ENCODE measurements at regions not wholly inside any gene's neighbourhood (a gene's known extent, or its start where the extent isn't known, plus 50 kb on each side); places are given as distances from the start of the nearest gene placed in this dataset.
"Not testable (repeated sequence)": the region's sequence is repeated elsewhere in the genome, so short reads cannot be mapped to it uniquely, and the experiment has no call there.

DNA sequence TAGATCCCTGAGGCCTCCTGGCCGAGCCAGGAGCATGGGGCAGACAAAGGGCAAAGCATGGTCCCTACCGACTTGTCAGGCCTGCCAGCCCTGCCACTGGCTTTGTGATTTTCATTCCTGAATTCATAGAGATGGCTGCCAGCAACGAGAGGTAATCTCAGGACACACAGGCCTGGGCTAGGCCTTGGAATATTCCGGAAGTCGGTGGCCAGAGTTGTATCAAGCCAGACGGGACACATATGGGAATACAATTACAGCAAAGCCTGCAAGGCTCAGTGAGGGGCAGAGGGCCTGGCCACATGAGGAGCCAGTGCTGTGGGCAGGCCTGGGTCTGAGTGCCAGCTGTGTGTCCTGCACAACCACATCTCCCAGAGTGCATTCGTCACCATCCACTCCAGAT is 72.4 kb upstream of the PLGLB2 start:
- intact Hi-C loops (cut with micrococcal nuclease; ENCODE audit: unreplicated experiment); H3K4me1 ChIP-seq; H3K9me3 ChIP-seq; BruUV-seq (replicated peaks); H3K4me1 Mint-ChIP-seq (ENCODE audit: low read depth, unreplicated experiment); H3K36me3 Mint-ChIP-seq (ENCODE audit: insufficient read depth, unreplicated experiment); H3K36me3 ChIP-seq (ENCODE audit: control insufficient read depth, insufficient read depth, low read length); H3K4me3 Mint-ChIP-seq (ENCODE audit: unreplicated experiment); H3K27me3 Mint-ChIP-seq (ENCODE audit: insufficient read depth, unreplicated experiment); H3K27me3 ChIP-seq (replicated peaks; ENCODE audit: control insufficient read depth, insufficient read depth, low read length); H3K27ac Mint-ChIP-seq (ENCODE audit: unreplicated experiment); POLR2A ChIA-PET; CTCF ChIA-PET; DNase-seq; H3K4me3 ChIP-seq (ENCODE audit: low read depth, low read length); H3K9me3 Mint-ChIP-seq (ENCODE audit: unreplicated experiment): not testable (repeated sequence)

DNA sequence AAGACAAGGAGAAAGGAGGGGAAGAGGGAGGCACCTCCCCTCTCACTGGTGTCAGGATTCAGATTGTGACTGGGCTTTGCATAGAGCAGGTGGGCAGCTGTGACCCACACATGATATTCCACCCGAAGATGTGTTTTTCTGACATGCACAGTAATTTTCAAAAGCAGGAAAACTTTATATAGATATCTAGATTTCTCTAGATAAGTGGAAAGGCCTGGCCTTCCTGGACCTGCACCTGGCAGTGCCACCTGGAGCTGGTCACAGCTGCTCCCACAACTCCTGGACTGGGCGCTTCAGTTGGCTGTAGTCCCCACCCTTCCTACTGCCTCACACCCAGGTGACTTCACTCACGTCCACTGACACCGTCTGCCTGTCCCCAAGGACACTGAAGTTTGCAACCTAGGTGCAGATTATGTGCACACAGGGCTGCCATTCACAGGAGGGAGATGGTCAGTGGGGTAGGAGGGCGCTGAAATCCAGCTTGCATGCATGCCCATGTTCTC is 70.4 kb upstream of the PLGLB2 start:
- POLR2A ChIA-PET; BruUV-seq (replicated peaks); intact Hi-C loops (cut with micrococcal nuclease; ENCODE audit: unreplicated experiment): not testable (repeated sequence)

DNA sequence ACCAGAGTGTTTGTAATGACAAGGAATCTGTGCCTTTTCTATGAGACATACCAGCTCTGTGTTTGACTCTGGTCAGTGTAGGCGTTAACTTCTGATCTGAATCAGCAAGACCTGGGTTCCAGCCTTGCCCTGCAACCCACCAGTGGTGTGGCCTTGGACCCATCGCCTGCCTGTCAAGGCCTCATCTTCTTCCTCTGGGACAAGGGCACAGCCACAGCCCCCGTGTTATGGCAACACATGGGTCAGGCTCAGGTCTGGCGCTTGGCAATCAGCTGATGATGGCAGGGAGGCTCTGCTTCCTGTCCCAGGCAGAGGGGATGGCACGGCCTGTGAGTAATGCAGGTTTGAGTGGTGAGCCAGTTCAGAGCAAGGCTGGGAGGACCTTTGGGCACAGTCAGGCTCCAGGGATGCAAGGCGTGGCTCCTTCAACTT is 69.1 kb upstream of the PLGLB2 start:
- H3K4me3 Mint-ChIP-seq (ENCODE audit: unreplicated experiment); DNase-seq; H3K4me3 ChIP-seq (ENCODE audit: low read depth, low read length); H3K27ac Mint-ChIP-seq (ENCODE audit: unreplicated experiment); H3K27me3 ChIP-seq (replicated peaks; ENCODE audit: control insufficient read depth, insufficient read depth, low read length); intact Hi-C loops (cut with micrococcal nuclease; ENCODE audit: unreplicated experiment); H3K4me1 ChIP-seq; H3K4me1 Mint-ChIP-seq (ENCODE audit: low read depth, unreplicated experiment); H3K36me3 ChIP-seq (ENCODE audit: control insufficient read depth, insufficient read depth, low read length); H3K9me3 ChIP-seq; BruUV-seq (replicated peaks); H3K36me3 Mint-ChIP-seq (ENCODE audit: insufficient read depth, unreplicated experiment); CTCF ChIA-PET; H3K9me3 Mint-ChIP-seq (ENCODE audit: unreplicated experiment); POLR2A ChIA-PET; H3K27me3 Mint-ChIP-seq (ENCODE audit: insufficient read depth, unreplicated experiment): not testable (repeated sequence)

More for the DNA sequence above, 70.4 kb upstream of the PLGLB2 start:
- H3K27ac Mint-ChIP-seq (ENCODE audit: unreplicated experiment); H3K36me3 Mint-ChIP-seq (ENCODE audit: insufficient read depth, unreplicated experiment); H3K9me3 ChIP-seq; H3K4me3 Mint-ChIP-seq (ENCODE audit: unreplicated experiment); H3K9me3 Mint-ChIP-seq (ENCODE audit: unreplicated experiment); H3K4me1 ChIP-seq; H3K36me3 ChIP-seq (ENCODE audit: control insufficient read depth, insufficient read depth, low read length); DNase-seq; H3K27me3 ChIP-seq (replicated peaks; ENCODE audit: control insufficient read depth, insufficient read depth, low read length); H3K4me3 ChIP-seq (ENCODE audit: low read depth, low read length); CTCF ChIA-PET; H3K4me1 Mint-ChIP-seq (ENCODE audit: low read depth, unreplicated experiment); H3K27me3 Mint-ChIP-seq (ENCODE audit: insufficient read depth, unreplicated experiment): not testable (repeated sequence)

DNA sequence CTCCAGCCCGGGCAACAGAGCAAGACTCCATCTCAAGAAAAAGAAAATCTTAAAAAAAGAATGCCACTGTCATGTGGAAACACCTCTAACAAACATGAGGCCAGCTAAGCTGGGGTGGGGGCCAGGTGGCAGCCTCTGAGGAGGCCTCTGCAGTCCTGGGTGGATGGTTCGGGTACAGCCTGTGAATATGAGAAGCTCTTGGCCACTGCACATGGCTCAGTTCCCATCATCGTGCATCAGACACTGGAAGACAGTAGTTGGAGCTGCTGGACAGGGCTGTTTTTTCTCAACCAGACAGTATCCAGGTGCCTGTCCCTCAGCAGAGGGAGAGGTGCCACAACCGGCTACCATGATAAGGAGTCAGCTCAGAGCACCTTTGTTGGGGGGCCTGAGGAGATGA is 67.9 kb upstream of the PLGLB2 start:
- H3K36me3 Mint-ChIP-seq (ENCODE audit: insufficient read depth, unreplicated experiment); BruUV-seq (replicated peaks); H3K4me3 ChIP-seq (ENCODE audit: low read depth, low read length); H3K27ac Mint-ChIP-seq (ENCODE audit: unreplicated experiment); H3K27me3 Mint-ChIP-seq (ENCODE audit: insufficient read depth, unreplicated experiment); H3K9me3 Mint-ChIP-seq (ENCODE audit: unreplicated experiment); H3K4me3 Mint-ChIP-seq (ENCODE audit: unreplicated experiment); H3K4me1 ChIP-seq; intact Hi-C loops (cut with micrococcal nuclease; ENCODE audit: unreplicated experiment); POLR2A ChIA-PET; H3K4me1 Mint-ChIP-seq (ENCODE audit: low read depth, unreplicated experiment); H3K36me3 ChIP-seq (ENCODE audit: control insufficient read depth, insufficient read depth, low read length); CTCF ChIA-PET; H3K27me3 ChIP-seq (replicated peaks; ENCODE audit: control insufficient read depth, insufficient read depth, low read length); H3K9me3 ChIP-seq; DNase-seq: not testable (repeated sequence)

DNA sequence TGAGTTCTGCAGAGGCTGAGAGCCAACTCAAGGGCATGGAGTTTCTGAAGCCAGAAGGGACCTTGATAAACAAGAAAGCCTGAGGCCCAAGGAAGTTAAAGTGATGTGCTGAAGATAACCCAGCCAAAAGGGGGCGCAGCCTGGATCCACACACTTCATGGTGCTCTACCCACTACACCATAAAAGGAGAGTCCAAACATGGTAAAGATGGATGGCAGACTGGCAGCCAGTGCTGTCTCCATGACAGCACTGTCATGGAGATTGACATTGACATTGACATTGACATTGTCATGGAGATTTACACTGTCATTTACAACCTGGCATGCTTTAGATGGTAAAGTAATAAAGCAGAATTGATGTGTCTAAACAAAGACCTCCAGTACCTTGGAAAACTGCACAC is 67.2 kb upstream of the PLGLB2 start:
- H3K27me3 Mint-ChIP-seq (ENCODE audit: insufficient read depth, unreplicated experiment); H3K4me3 Mint-ChIP-seq (ENCODE audit: unreplicated experiment); H3K27me3 ChIP-seq (replicated peaks; ENCODE audit: control insufficient read depth, insufficient read depth, low read length); DNase-seq; H3K36me3 Mint-ChIP-seq (ENCODE audit: insufficient read depth, unreplicated experiment); H3K36me3 ChIP-seq (ENCODE audit: control insufficient read depth, insufficient read depth, low read length); H3K9me3 Mint-ChIP-seq (ENCODE audit: unreplicated experiment); H3K27ac Mint-ChIP-seq (ENCODE audit: unreplicated experiment); BruUV-seq (replicated peaks); H3K4me1 ChIP-seq; H3K9me3 ChIP-seq; CTCF ChIA-PET; POLR2A ChIA-PET; H3K4me3 ChIP-seq (ENCODE audit: low read depth, low read length); intact Hi-C loops (cut with micrococcal nuclease; ENCODE audit: unreplicated experiment); H3K4me1 Mint-ChIP-seq (ENCODE audit: low read depth, unreplicated experiment): not testable (repeated sequence)

DNA sequence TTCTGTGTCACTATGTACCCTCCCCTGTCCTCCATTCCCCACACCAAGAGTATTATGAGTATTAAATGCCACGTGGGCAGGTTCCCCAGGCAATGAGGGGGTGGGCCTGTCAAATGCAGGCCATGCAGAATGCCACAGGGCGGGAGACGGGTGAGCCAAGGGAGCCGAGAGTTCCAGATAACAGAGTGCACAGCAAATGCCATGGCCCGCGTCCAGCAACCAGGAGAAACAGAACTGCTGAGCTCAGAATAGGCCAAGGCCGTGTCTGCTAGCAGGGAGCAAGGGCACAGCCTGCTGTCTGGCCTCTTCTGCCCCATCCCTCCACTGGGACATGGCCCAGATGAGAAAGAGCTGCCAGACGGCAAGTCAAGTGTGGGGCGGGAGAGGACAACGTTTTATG is 64.4 kb upstream of the PLGLB2 start:
- H3K36me3 Mint-ChIP-seq (ENCODE audit: insufficient read depth, unreplicated experiment); H3K4me1 ChIP-seq; H3K27ac Mint-ChIP-seq (ENCODE audit: unreplicated experiment); H3K9me3 ChIP-seq; H3K27me3 Mint-ChIP-seq (ENCODE audit: insufficient read depth, unreplicated experiment); POLR2A ChIA-PET; H3K4me1 Mint-ChIP-seq (ENCODE audit: low read depth, unreplicated experiment); H3K9me3 Mint-ChIP-seq (ENCODE audit: unreplicated experiment); DNase-seq; CTCF ChIA-PET; BruUV-seq (replicated peaks); intact Hi-C loops (cut with micrococcal nuclease; ENCODE audit: unreplicated experiment); H3K4me3 ChIP-seq (ENCODE audit: low read depth, low read length); H3K4me3 Mint-ChIP-seq (ENCODE audit: unreplicated experiment); H3K36me3 ChIP-seq (ENCODE audit: control insufficient read depth, insufficient read depth, low read length); H3K27me3 ChIP-seq (replicated peaks; ENCODE audit: control insufficient read depth, insufficient read depth, low read length): not testable (repeated sequence)

DNA sequence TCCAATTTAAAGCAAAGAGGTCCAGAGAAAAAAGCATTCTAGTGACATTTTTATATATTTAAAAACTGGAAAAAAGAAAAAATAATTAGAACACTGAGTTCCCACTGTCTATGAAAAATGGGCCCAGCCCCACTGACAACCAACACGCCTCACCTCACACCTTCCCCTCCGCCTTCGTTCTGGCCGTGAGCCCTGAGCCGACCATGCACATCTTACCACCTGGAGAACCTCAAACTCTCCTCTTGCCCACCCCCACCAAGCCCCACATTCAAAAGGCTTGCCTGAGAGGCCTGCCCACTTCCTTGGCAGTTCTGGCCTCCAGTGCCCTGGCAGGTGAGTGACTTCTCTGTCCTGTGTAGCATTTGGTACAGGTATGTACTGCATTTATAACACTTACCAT is 63.9 kb upstream of the PLGLB2 start:
- H3K4me3 ChIP-seq (ENCODE audit: low read depth, low read length); H3K4me3 Mint-ChIP-seq (ENCODE audit: unreplicated experiment); H3K9me3 ChIP-seq; H3K27me3 Mint-ChIP-seq (ENCODE audit: insufficient read depth, unreplicated experiment); CTCF ChIA-PET; BruUV-seq (replicated peaks); H3K36me3 Mint-ChIP-seq (ENCODE audit: insufficient read depth, unreplicated experiment); DNase-seq; H3K4me1 Mint-ChIP-seq (ENCODE audit: low read depth, unreplicated experiment); intact Hi-C loops (cut with micrococcal nuclease; ENCODE audit: unreplicated experiment); H3K36me3 ChIP-seq (ENCODE audit: control insufficient read depth, insufficient read depth, low read length); POLR2A ChIA-PET; H3K27me3 ChIP-seq (replicated peaks; ENCODE audit: control insufficient read depth, insufficient read depth, low read length); H3K9me3 Mint-ChIP-seq (ENCODE audit: unreplicated experiment); H3K4me1 ChIP-seq; H3K27ac Mint-ChIP-seq (ENCODE audit: unreplicated experiment): not testable (repeated sequence)
